A549 (cell line): ENCODE measurements at regions not wholly inside any gene's neighbourhood (a gene's known extent, or its start where the extent isn't known, plus 50 kb on each side); places are given as distances from the start of the nearest gene placed in this dataset.

ENCODE experiments used
- ESRRA ChIP-seq: fragments of 150-350 bp; IDR thresholded peaks from 2 replicates; pipeline ENCODE4 v1.6.1; 2014; ENCODE audit warnings: mild to moderate bottlenecking, low read length, borderline replicate concordance
- FOSL2 ChIP-seq, 2 experiments: fragments of 450-650 bp in 1 of 2; fragments of >200 bp in 1 of 2; sonication (Bioruptor Twin) in 1 of 2; formaldehyde crosslinking; IDR thresholded peaks; 2 replicates each; pipeline versions ENCODE4 v1.5.0 to v1.6.1; 2016 to 2020; ENCODE audit warnings: mild to moderate bottlenecking in 1 of 2, moderate library complexity in 1 of 2
- HOXB13 ChIP-seq: fragments of 250-450 bp; sonication (Bioruptor Pico); IDR thresholded peaks from 2 replicates; pipeline ENCODE4 v1.5.0; 2020; ENCODE audit warnings: low read depth, mild to moderate bottlenecking, moderate library complexity
- KDM1A ChIP-seq: fragments of 200-600 bp; sonication (generic); IDR thresholded peaks from 2 replicates; pipeline ENCODE4 v1.6.1; 2016; ENCODE audit warnings: low read depth, mild to moderate bottlenecking
- MAFK ChIP-seq: fragments of 450-650 bp; IDR thresholded peaks from 2 replicates; pipeline ENCODE4 v1.6.1; 2014; ENCODE audit not compliant: partially characterized antibody
- ZNF302 ChIP-seq: fragments of 250-450 bp; sonication (Bioruptor Pico); IDR thresholded peaks from 2 replicates; pipeline ENCODE4 v1.9.0; 2021; ENCODE audit warnings: inconsistent platforms, mild to moderate bottlenecking, moderate library complexity
- TF ChIP-seq, protein P1 (sequence below): fragments of 250-450 bp; sonication (Bioruptor Pico); IDR thresholded peaks from 2 replicates; pipeline ENCODE4 v1.5.0; 2020; ENCODE audit warnings: low read depth, mild to moderate bottlenecking, moderate library complexity
- TF ChIP-seq, protein P2 (sequence below): fragments of >200 bp; sonication (Bioruptor Twin); formaldehyde crosslinking; IDR thresholded peaks from 3 replicates; pipeline ENCODE4 v1.5.1; 2016
- TF ChIP-seq, protein P3 (sequence below): fragments of 450-650 bp; IDR thresholded peaks from 2 replicates; pipeline ENCODE4 v1.6.1; 2014; ENCODE audit warnings: antibody characterized with exemption
- TF ChIP-seq, protein P4 (sequence below): fragments of 150-350 bp; IDR thresholded peaks from 2 replicates; pipeline ENCODE4 v1.6.1; 2014; ENCODE audit warnings: low read depth, mild to moderate bottlenecking, low read length
- TF ChIP-seq, protein P5 (sequence below): IDR thresholded peaks from 2 replicates; pipeline ENCODE4 v1.6.1; 2012

DNA sequence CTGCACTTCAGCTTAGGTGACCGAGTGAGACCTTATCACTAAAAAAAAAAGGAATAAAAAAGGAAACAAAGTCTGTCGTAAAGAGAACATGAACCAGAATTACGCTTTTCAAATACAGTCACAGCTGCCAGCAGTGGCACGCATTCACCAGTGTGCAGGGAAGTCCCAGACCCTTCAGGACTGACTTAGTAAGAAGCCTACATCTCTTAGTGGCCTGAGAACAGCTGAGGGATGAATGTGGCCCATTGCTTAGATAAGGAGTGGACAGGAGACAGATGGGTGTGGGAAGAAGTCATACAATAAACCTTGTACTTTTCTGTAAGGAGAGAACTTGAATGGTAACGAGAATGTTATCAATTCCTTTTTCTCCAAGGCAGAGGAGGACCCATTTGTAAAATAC lies 178.5 kb downstream of the JCAD start:
- TF ChIP-seq, protein P1, sequence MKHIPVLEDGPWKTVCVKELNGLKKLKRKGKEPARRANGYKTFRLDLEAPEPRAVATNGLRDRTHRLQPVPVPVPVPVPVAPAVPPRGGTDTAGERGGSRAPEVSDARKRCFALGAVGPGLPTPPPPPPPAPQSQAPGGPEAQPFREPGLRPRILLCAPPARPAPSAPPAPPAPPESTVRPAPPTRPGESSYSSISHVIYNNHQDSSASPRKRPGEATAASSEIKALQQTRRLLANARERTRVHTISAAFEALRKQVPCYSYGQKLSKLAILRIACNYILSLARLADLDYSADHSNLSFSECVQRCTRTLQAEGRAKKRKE = no peak
- TF ChIP-seq HOXB13 (CRISPR knock-in tag) (no peak), ESRRA (no peak), KDM1A (no peak), MAFK (no peak), FOSL2 (IDR thresholded peaks at IDR 0.05) (no peak), FOSL2 (CRISPR knock-in tag; IDR thresholded peaks at IDR 0.05) (no peak), ZNF302 (no peak)
- TF ChIP-seq, protein P2, sequence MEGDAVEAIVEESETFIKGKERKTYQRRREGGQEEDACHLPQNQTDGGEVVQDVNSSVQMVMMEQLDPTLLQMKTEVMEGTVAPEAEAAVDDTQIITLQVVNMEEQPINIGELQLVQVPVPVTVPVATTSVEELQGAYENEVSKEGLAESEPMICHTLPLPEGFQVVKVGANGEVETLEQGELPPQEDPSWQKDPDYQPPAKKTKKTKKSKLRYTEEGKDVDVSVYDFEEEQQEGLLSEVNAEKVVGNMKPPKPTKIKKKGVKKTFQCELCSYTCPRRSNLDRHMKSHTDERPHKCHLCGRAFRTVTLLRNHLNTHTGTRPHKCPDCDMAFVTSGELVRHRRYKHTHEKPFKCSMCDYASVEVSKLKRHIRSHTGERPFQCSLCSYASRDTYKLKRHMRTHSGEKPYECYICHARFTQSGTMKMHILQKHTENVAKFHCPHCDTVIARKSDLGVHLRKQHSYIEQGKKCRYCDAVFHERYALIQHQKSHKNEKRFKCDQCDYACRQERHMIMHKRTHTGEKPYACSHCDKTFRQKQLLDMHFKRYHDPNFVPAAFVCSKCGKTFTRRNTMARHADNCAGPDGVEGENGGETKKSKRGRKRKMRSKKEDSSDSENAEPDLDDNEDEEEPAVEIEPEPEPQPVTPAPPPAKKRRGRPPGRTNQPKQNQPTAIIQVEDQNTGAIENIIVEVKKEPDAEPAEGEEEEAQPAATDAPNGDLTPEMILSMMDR = no peak
- TF ChIP-seq, protein P3, sequence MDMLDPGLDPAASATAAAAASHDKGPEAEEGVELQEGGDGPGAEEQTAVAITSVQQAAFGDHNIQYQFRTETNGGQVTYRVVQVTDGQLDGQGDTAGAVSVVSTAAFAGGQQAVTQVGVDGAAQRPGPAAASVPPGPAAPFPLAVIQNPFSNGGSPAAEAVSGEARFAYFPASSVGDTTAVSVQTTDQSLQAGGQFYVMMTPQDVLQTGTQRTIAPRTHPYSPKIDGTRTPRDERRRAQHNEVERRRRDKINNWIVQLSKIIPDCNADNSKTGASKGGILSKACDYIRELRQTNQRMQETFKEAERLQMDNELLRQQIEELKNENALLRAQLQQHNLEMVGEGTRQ = no peak
- TF ChIP-seq, protein P4, sequence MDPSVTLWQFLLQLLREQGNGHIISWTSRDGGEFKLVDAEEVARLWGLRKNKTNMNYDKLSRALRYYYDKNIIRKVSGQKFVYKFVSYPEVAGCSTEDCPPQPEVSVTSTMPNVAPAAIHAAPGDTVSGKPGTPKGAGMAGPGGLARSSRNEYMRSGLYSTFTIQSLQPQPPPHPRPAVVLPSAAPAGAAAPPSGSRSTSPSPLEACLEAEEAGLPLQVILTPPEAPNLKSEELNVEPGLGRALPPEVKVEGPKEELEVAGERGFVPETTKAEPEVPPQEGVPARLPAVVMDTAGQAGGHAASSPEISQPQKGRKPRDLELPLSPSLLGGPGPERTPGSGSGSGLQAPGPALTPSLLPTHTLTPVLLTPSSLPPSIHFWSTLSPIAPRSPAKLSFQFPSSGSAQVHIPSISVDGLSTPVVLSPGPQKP = no peak
- TF ChIP-seq, protein P5, sequence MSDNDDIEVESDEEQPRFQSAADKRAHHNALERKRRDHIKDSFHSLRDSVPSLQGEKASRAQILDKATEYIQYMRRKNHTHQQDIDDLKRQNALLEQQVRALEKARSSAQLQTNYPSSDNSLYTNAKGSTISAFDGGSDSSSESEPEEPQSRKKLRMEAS = no peak
